GM12878 (cell line): ENCODE measurements at regions not wholly inside any gene's neighbourhood (a gene's known extent, or its start where the extent isn't known, plus 50 kb on each side); places are given as distances from the start of the nearest gene placed in this dataset.

Experiments
- CBX5 ChIP-seq: sonication (generic); IDR thresholded peaks from 2 replicates; pipeline ENCODE4 v1.6.1; 2016; ENCODE audit warnings: low read depth, moderate library complexity, mild to moderate bottlenecking, inconsistent platforms
- CREB1 ChIP-seq: IDR thresholded peaks from 2 replicates; pipeline ENCODE4 v1.6.1; 2012; ENCODE audit warnings: low read depth, mild to moderate bottlenecking, inconsistent platforms
- HCFC1 ChIP-seq: fragments of 150-350 bp; IDR thresholded peaks from 2 replicates; pipeline ENCODE4 v1.6.1; 2014; ENCODE audit warnings: low read length
- HDAC6 ChIP-seq: fragments of 200-600 bp; sonication (generic); IDR thresholded peaks from one replicate; pipeline ENCODE4 v1.8.0; 2017; ENCODE audit warnings: antibody characterized with exemption; ENCODE audit not compliant: unreplicated experiment
- IRF4 ChIP-seq: IDR thresholded peaks from 2 replicates; pipeline ENCODE4 v1.6.1; 2011; ENCODE audit warnings: low read depth, low read length
- POLR2A ChIP-seq: IDR thresholded peaks from 2 replicates; pipeline ENCODE4 v1.6.1; 2011; ENCODE audit warnings: low read depth, mild to moderate bottlenecking, low read length
- RAD51 ChIP-seq: fragments of 450-650 bp; IDR thresholded peaks from 2 replicates; pipeline ENCODE4 v1.6.1; 2016; ENCODE audit warnings: moderate library complexity, mild to moderate bottlenecking, inconsistent platforms
- RFX5 ChIP-seq: IDR thresholded peaks from 2 replicates; pipeline ENCODE4 v1.6.1; 2011; ENCODE audit warnings: low read depth, low read length, improper control_type of control experiment
- SMAD1 ChIP-seq: fragments of 450-650 bp; IDR thresholded peaks from 2 replicates; pipeline ENCODE4 v1.6.1; 2018; ENCODE audit warnings: mild to moderate bottlenecking, low read depth; ENCODE audit not compliant: partially characterized antibody
- TF ChIP-seq, protein P1 (sequence below): IDR thresholded peaks from 2 replicates; pipeline ENCODE4 v1.6.1; 2011; ENCODE audit warnings: borderline replicate concordance, low read depth, mild to moderate bottlenecking, moderate library complexity, mixed read lengths, low read length; ENCODE audit not compliant: insufficient read depth; ENCODE audit errors: extremely low read length
- TF ChIP-seq, protein P2 (sequence below), 3 experiments: IDR thresholded peaks in 2 of 3; conservative IDR thresholded peaks in 1 of 3; 2 replicates each; pipeline ENCODE4 v1.5.1; 2011; ENCODE audit warnings: low read depth in 3 of 3, low read length in 3 of 3, mild to moderate bottlenecking in 3 of 3, control low read depth in 2 of 3, moderate library complexity in 2 of 3, inconsistent platforms in 1 of 3, mixed read lengths in 1 of 3; ENCODE audit not compliant: control insufficient read depth in 2 of 3, insufficient read depth in 1 of 3; ENCODE audit errors: extremely low read depth in 1 of 3
- TF ChIP-seq, protein P3 (sequence below): fragments of 450-650 bp; IDR thresholded peaks from 2 replicates; pipeline ENCODE4 v1.6.1; 2017; ENCODE audit warnings: mild to moderate bottlenecking, low read depth, inconsistent platforms; ENCODE audit not compliant: poor library complexity, severe bottlenecking

DNA sequence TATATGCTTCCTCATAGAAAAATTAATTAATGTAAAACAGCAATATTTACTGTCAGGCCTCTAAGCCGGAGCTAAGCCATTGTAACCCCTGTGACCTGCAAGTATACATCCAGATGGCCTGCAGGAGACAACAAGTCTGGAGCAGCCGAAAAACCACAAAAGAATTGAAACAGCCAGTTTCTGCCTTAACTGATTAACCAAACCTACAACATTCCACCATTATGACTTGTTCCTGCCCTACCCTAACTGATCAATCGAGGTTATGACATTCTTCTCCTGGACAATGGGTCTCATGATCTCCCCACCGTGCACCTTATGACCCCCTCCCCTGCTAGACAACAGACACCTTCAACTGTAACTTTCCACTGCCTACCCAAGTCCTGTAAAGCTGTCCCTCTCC, 205.8 kb upstream of the DUSP10 start:
- TF ChIP-seq RFX5: no peak
- no peak for TF ChIP-seq HCFC1
- TF ChIP-seq, protein P1, sequence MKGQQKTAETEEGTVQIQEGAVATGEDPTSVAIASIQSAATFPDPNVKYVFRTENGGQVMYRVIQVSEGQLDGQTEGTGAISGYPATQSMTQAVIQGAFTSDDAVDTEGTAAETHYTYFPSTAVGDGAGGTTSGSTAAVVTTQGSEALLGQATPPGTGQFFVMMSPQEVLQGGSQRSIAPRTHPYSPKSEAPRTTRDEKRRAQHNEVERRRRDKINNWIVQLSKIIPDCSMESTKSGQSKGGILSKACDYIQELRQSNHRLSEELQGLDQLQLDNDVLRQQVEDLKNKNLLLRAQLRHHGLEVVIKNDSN: no peak
- TF ChIP-seq, protein P2, sequence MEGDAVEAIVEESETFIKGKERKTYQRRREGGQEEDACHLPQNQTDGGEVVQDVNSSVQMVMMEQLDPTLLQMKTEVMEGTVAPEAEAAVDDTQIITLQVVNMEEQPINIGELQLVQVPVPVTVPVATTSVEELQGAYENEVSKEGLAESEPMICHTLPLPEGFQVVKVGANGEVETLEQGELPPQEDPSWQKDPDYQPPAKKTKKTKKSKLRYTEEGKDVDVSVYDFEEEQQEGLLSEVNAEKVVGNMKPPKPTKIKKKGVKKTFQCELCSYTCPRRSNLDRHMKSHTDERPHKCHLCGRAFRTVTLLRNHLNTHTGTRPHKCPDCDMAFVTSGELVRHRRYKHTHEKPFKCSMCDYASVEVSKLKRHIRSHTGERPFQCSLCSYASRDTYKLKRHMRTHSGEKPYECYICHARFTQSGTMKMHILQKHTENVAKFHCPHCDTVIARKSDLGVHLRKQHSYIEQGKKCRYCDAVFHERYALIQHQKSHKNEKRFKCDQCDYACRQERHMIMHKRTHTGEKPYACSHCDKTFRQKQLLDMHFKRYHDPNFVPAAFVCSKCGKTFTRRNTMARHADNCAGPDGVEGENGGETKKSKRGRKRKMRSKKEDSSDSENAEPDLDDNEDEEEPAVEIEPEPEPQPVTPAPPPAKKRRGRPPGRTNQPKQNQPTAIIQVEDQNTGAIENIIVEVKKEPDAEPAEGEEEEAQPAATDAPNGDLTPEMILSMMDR (IDR thresholded peaks at IDR 0.05 in 2 of 3, conservative IDR thresholded peaks at IDR 0.05 in 1 of 3; ENCODE audit: control insufficient read depth in 2 of 3, extremely low read depth in 1 of 3, insufficient read depth in 1 of 3, low read depth in 3 of 3, low read length in 3 of 3): no peak
- TF ChIP-seq HDAC6: no peak
- no peak for TF ChIP-seq CREB1
- TF ChIP-seq IRF4: no peak
- no peak for TF ChIP-seq POLR2A
- no peak for TF ChIP-seq CBX5
- no peak for TF ChIP-seq SMAD1
- no peak for TF ChIP-seq RAD51
- TF ChIP-seq, protein P3, sequence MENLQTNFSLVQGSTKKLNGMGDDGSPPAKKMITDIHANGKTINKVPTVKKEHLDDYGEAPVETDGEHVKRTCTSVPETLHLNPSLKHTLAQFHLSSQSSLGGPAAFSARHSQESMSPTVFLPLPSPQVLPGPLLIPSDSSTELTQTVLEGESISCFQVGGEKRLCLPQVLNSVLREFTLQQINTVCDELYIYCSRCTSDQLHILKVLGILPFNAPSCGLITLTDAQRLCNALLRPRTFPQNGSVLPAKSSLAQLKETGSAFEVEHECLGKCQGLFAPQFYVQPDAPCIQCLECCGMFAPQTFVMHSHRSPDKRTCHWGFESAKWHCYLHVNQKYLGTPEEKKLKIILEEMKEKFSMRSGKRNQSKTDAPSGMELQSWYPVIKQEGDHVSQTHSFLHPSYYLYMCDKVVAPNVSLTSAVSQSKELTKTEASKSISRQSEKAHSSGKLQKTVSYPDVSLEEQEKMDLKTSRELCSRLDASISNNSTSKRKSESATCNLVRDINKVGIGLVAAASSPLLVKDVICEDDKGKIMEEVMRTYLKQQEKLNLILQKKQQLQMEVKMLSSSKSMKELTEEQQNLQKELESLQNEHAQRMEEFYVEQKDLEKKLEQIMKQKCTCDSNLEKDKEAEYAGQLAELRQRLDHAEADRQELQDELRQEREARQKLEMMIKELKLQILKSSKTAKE: no peak
